Brain pericyte (primary cell): ENCODE measurements at regions not wholly inside any gene's neighbourhood (a gene's known extent, or its start where the extent isn't known, plus 50 kb on each side); places are given as distances from the start of the nearest gene placed in this dataset.
"Not testable (repeated sequence)": the region's sequence is repeated elsewhere in the genome, so short reads cannot be mapped to it uniquely, and the experiment has no call there.

Source experiments
- DNase-seq: peaks from one replicate; pipeline ENCODE4 v3.0.0-alpha.2; 2012; ENCODE audit warnings: low read depth, low spot score

GRCh38 chr14:45867046-45867894 lies 614.3 kb upstream of the MIS18BP1 start:
- DNase-seq: no peak

GRCh38 chr14:45838597-45838996 lies 585.6 kb upstream of the MIS18BP1 start:
- DNase-seq: no peak

- DNase-seq: no peak
Measured at GRCh38 chr14:45819107-45819506, 566.1 kb upstream of the MIS18BP1 start.

GRCh38 chr14:45811155-45811554 lies 558.2 kb upstream of the MIS18BP1 start:
- DNase-seq: no peak

GRCh38 chr14:45810152-45810872 lies 557.3 kb upstream of the MIS18BP1 start:
- no peak for DNase-seq

GRCh38 chr14:45807178-45807899 lies 554.3 kb upstream of the MIS18BP1 start:
- no peak for DNase-seq

GRCh38 chr14:45799511-45799910 lies 546.5 kb upstream of the MIS18BP1 start:
- DNase-seq: no peak

- DNase-seq: no peak
Measured at GRCh38 chr14:45798659-45799058, 545.7 kb upstream of the MIS18BP1 start.

GRCh38 chr14:45796006-45796405 lies 543.0 kb upstream of the MIS18BP1 start:
- DNase-seq: not testable (repeated sequence)

- DNase-seq: no peak
Measured at GRCh38 chr14:45793081-45793480, 540.1 kb upstream of the MIS18BP1 start.

GRCh38 chr14:45790293-45790692 lies 537.3 kb upstream of the MIS18BP1 start:
- no peak for DNase-seq

GRCh38 chr14:45787167-45787566 lies 534.2 kb upstream of the MIS18BP1 start:
- no peak for DNase-seq

- DNase-seq: no peak
Measured at GRCh38 chr14:45786266-45786665, 533.3 kb upstream of the MIS18BP1 start.

GRCh38 chr14:45785240-45785639 lies 532.2 kb upstream of the MIS18BP1 start:
- DNase-seq: no peak

GRCh38 chr14:45766247-45766646 lies 513.2 kb upstream of the MIS18BP1 start:
- DNase-seq: no peak

GRCh38 chr14:45757655-45758054 lies 504.7 kb upstream of the MIS18BP1 start:
- DNase-seq: no peak

GRCh38 chr14:45756412-45756811 lies 503.4 kb upstream of the MIS18BP1 start:
- DNase-seq: not testable (repeated sequence)

- DNase-seq: no peak
Measured at GRCh38 chr14:45743884-45744283, 490.9 kb upstream of the MIS18BP1 start.

- no peak for DNase-seq
Measured at GRCh38 chr14:45742187-45742586, 489.2 kb upstream of the MIS18BP1 start.

GRCh38 chr14:45728434-45729225 lies 475.6 kb upstream of the MIS18BP1 start:
- no peak for DNase-seq

- no peak for DNase-seq
Measured at GRCh38 chr14:45727133-45727532, 474.1 kb upstream of the MIS18BP1 start.
